NCI-H2227 (cell line): ENCODE measurements at regions not wholly inside any gene's neighbourhood (a gene's known extent, or its start where the extent isn't known, plus 50 kb on each side); places are given as distances from the start of the nearest gene placed in this dataset.

Experiments
- DNase-seq: peaks from one replicate; lab custom pipeline; 2025; ENCODE audit not compliant: unreplicated experiment; lab: John Stamatoyannopoulos, UW

DNA sequence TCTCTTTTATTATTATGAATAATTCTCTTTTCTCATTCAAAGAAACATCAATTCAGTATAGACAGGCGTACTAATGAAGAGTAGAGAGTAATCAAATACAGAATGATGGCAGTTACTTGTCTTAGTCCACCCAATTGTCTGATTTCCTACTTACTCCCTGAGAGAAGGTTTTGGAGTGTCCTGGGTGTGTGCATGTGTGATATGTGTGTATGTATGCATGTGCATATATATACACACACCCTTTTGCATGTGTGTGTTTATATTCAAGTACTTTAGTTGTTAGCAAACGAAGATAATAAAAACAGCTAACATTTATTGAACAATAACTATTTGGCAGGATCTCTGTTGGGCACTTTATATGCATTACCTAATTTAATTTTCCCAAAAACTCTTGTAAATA lies 63.2 kb upstream of the CCDC190 start:
- DNase-seq: no peak

DNA sequence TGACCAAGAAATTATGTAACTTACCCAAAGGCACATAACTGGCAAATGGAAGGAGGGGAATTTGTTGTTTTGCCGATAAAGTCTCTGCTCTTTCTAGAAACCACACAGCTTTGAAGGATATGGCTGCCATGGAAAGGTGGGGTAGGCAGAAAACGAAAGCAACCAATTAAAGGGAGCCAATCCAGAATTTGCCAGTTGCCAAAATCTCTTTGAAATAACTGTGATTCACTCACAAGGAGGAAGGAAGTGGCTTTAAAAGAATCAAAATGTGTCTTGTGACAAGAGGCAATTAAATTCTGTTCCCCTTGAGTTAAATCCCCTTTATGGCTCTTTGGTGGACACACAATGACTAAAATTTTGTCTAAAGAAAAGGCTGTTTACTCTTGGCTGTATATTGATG lies 61.2 kb upstream of the CCDC190 start:
- DNase-seq: no peak

DNA sequence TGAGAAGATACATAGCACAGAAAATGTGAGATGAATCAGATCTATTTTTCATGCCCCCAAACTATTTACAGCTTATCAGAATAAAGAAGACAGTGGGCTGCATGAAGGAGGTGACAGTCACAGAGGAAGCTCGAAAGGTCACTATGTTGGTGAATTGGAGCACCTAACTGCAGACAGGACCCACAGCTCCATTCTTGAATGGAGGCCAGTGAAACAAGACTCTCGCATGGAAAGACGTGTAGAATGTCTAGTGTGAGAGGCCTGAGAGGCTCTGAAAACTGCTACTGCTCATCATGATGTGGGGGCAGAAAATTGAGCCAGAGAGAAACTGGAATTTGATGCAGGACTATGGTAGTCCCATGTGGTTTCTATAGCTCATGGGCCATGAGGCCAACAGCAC lies 60.3 kb upstream of the CCDC190 start:
- no peak for DNase-seq

DNA sequence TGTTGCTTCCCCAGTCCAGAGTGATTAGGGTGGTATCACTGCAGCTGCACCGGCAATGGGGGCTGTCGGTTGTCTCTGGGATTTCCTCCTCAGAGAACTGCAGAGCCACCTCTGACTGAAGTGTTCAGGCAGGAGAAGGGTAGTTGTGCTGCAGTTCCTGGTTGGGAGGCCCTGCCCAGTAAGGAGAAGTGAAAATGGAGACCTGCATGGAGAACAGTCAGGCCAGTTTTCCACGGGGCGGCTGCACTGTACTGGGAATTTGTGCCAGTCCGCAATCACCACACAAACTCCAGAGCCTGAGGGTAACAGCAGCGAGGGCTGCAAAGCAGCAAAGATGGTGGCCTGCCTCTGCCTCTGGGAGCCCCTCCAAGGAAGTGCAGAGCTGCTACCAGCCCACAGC lies 58.1 kb upstream of the CCDC190 start:
- no peak for DNase-seq

DNA sequence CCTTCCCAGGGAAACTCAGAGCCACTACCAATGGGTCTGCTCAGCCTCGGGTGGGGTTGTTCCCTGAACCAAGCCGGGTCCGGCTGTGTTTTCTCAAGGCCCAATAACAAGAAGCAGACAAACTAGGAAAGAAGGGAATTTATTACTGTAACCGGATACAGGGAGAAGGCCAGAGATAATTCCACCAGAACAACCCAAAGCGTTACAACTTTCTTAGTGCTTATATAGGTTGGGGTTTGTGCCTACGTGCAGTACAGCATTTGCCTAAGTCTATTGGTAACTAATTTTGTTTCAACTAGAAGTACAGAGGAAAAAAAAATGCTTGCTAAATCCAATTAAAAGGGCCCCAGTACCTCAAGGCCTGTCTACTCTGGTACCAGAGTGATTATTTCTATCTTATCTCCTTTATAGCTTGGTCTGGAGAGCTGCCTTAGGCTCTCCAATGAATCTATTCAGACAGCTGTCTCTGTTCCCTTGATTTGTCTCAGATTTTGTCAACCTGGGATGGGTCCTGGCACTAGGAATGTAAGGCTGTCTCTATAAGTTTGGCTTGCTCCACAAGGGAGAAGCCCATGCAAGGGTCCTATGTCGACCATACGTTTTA lies 57.3 kb upstream of the CCDC190 start:
- no peak for DNase-seq

DNA sequence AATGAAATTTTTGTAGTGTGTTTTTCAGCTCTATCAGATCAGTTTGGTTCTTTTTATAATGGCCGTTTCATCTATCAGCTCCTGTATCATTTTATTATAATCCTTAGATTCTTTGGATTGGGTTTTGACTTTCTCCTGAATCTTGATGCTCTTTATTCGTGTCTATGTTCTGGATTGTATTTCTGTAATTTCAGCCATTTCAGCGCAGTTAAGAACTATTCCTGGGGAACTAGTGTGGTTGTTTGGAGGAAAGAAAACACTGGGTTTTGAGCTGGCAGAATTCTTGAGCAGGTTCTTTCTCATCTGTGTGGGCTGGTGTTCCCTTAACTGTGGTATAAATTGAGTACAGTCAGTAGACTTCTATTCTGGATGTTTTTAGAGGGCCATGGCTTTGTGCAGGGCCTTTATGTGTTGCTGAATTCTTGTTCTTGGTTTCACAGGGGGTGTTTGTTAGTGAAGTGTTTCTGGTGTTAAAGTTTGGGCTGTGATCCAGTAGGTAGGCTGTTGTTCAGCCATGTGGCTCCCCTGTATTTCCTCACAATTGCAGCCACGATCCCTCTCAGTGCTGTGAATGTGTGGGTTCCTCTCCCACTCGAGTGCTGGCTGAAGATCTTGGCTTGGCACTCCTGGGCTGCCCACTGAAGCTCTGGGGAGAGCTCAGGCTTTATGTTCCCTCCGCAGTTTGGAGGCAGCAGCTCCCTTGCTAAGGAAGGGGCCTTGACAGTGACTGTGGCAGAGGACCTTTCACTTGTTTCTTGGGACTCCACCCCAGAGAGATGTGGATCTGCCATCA lies 56.0 kb upstream of the CCDC190 start:
- no peak for DNase-seq

DNA sequence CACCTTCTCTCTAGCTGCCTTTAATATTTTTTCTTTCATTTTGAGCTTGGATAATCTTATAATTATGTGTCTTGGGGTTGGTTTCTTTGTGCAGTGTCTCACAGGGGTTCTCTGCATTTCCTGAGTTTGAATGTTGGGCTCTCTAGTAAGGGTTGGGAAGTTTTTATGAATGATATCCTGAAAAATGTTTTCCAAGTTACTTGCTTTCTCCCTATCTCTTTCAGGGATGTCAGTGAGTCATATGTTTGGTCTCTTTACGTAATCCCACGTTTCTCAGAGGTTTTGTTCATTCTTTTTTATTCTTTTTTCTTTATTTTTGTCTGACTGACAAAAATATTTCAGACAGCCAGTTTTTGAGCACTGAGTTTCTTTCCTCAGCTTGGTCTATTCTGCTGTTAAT lies 55.4 kb upstream of the CCDC190 start:
- DNase-seq: no peak

DNA sequence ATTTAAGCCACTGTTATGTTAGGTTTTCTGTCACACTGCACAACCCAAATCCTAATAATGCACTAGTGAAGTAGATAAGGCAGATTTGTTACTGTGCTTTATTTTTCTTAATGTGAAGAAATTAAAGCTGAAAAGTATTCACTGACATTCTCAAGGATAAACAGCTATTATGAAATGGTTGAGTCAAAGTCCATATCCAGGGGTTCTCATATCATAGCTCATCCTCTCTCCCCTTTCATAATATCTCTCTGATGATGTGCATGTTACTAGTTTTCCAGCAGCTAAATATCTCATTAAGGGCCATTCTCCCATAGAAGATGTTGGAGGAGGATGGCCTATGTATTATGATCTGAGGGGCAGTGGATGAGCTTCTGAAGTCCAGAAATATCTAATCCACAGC lies 53.6 kb upstream of the CCDC190 start:
- DNase-seq: no peak

DNA sequence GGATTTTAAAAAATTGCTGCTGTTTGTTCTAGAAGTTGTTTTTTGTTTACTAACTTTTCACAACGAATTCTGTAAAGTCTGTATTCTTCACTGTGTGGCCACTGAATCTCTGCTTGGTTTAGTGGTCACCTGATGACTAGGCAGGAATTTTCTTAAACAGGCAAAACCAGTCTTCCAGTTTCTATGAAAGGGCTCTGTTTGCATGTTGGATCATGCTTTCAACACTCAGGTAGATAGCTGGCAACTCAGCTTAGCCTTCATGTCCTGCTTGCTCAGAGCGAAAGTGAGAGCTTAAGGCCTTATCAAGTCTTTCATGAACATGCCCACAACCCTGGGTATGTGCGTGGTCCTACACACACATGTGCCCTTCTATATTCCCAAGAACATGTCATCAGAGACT lies 52.4 kb upstream of the CCDC190 start:
- no peak for DNase-seq

DNA sequence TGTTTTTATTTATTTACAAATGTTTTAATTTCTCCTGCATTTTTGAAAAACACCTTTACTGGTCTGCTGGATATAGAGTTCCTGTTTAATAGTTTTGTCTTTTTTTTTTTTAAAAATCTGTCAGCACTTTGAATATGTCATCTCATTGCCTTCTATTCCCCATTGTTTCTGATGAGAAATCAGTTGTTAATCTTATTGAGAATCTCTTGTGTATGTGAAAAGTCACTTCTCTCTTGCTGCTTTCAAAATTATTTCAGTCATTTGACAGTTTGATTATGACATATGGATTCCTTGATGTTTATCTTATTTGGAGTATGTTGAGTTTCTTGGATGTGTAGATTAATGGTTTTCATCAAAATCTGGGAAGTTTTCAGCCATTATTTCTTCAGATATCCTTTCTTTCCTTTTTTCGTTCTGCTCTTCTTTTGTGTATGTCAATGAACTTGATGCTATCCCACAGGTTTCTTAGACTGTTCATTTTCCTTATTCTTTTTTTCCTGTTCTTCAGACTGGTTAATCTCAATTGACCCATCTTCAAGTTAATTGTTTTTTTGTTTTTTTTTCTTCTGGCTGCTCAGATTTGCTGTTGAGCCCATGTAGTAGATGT lies 51.2 kb upstream of the CCDC190 start:
- no peak for DNase-seq
